ENCODE measurements at regions not wholly inside any gene's neighbourhood (a gene's known extent, or its start where the extent isn't known, plus 50 kb on each side); places are given as distances from the start of the nearest gene placed in this dataset.

- TF ChIP-seq CTCF (IDR thresholded peaks at IDR 0.05) (no peak), POLR2AphosphoS5 (IDR thresholded peaks at IDR 0.05) (no peak), POLR2A (IDR thresholded peaks at IDR 0.05; ENCODE audit: low read depth) (no peak)
Measured at GRCh38 chr12:113598815-113599406, 127.2 kb upstream of the LHX5 start.

All from esophagus muscularis mucosa (tissue), 3 donors.